ENCODE measurements at regions not wholly inside any gene's neighbourhood (a gene's known extent, or its start where the extent isn't known, plus 50 kb on each side); places are given as distances from the start of the nearest gene placed in this dataset.
A peak's percentile ranks its signal among the peaks of the same experiment; 100 is the strongest.

- DNase-seq (ENCODE audit: low read depth): no peak
Measured at GRCh38 chrX:40182615-40183014, 84.9 kb upstream of the BCOR start.

DNA sequence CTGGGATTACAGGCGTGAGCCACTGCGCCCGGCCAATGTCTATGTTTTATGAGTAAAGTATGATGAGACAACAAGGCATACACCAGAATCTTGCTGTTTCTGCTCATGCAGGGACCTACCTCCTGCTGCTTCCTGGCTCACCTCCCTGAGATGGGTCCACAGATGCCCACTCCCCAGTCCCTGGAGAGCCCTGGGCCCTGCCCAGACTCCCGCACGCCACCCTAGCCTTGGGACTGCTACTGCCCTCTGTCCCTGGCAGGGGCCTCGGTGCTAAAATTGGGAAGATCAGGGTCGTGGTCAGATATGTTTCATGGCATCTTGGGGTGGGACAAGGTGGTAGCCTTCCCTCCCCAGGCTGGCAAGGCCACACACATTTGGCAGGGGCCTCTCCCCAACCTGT, 84.3 kb upstream of the BCOR start:
- no peak for DNase-seq (ENCODE audit: low read depth)

DNA sequence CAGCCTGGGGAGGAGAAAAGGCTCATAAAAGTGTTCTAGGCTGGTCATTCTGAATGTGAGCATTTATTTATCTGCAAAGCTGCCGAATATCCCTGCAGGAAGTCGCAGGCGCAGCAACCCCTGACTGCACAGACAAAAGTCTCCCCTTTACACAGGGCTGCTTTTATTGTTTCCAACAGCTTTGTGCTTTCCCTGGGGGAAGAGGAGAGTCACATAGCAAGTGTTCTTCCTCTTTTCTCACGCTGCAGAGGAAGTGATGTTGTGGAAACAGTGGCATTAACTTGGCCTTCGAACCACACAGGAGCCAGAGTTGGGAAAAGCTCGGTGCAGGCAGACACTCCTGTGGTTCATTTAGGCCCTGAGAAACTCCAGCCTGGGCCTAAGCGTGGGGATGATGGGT, 81.5 kb upstream of the BCOR start:
- no peak for DNase-seq (ENCODE audit: low read depth)

GRCh38 chrX:40177942-40178715, 80.4 kb upstream of the BCOR start:
- DNase-seq (ENCODE audit: low read depth): no peak

- no peak for DNase-seq (ENCODE audit: low read depth)
Measured at GRCh38 chrX:40177489-40177888, 79.7 kb upstream of the BCOR start.

DNA sequence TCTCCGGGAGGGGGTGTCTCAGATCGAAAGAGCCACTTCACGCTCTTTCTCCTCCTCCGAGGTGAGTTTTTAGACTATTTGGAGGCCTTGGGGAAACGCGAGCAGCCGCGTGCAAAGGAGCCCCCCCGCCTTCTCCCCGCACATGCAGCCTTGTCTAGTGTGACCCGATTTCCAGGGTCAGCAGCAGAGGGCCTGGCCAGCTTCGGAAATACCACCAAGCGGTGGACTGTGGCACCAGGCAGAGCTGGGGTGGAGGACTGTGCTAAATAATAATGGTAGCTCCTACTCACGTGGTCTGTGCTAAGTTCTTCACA, 79.3 kb upstream of the BCOR start:
- no peak for DNase-seq (ENCODE audit: low read depth)

GRCh38 chrX:40176351-40177116, 78.8 kb upstream of the BCOR start:
- peak; percentile 66 for DNase-seq (ENCODE audit: low read depth)

DNA sequence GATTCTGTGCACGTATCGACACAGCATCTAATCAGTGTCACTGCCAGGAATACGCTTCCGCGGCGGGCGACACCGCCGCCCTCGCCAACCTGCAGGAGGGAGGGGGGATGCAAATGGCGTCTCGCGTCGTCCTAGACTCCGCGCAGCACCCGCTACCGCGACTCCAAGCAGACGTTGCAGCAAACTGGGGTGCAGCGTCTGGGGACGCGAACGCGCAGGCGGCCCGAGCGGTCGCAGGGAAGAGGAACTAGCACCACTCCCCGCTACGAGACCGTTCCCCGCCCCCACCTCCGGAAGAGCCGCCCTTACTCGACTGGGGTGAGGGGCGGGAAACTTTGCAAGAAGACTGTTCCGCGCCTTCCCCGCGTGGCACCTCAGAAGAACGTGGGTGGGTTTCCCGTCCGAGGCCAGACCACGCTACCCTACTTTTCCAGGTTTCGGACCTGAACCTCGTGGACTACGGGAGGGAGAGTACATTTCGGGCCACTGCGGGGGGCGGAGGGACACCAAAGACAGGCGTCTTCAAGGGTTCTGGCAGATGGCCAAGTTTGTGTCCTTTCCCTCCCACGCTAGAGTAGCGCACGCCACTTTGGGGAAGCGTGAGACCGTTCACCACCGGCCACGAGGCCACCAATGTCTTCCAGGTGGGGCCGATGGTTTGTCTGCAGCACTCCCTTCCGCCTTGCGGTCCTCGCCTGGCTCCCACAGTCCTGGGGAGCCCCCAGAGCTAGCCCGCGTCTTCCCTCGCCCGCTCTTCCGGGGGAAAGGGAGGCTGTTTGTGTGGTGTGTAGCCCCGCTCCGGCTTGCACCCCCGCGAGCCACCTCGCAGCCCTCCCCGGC, 78.0 kb upstream of the BCOR start:
- DNase-seq (ENCODE audit: low read depth): peak; percentile 54

GRCh38 chrX:40174854-40175510, 77.2 kb upstream of the BCOR start:
- no peak for DNase-seq (ENCODE audit: low read depth)

DNA sequence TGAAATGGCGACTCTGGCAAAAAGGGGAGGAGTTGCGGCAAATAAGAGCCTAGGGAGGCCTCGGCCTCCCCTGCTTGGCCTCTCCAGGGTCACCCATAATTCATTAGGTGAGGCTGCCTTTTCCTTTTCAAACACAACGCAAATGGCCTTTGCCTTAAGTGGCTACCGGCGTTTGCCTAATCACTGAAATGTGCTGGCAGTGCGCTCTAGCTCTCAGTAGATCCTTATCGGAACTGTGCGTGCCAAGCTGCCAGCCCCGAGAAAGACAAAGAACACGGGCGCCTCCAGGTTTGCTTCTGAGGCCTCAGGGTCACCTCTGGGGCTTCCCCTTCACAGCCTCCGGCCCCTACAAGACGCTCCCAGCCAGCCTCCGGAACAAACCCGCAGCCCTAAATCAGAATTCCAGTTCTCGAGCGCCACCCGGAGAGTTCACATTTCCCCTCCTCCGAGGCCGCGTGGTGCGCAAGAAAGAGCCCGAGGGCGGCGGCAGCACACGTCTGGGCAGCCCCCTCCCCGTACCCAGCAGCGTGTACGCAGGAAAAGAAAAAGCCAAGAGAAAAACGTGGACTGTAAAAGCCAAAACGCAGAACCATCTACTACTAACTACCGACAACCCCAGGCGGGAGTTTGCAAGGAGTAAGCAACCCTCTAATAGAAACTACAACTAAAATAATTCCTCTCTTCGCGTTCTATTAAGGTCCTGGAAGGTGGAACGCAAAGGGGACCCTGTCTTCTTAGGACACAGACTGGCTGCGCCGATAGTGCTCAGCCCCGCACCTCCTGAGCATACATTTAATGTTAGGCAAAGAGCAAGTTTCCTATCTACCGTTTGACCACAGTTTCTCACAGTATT, 76.5 kb upstream of the BCOR start:
- peak; percentile 55 for DNase-seq (ENCODE audit: low read depth)

- no peak for DNase-seq (ENCODE audit: low read depth)
Measured at GRCh38 chrX:40173143-40174000, 75.6 kb upstream of the BCOR start.

DNA sequence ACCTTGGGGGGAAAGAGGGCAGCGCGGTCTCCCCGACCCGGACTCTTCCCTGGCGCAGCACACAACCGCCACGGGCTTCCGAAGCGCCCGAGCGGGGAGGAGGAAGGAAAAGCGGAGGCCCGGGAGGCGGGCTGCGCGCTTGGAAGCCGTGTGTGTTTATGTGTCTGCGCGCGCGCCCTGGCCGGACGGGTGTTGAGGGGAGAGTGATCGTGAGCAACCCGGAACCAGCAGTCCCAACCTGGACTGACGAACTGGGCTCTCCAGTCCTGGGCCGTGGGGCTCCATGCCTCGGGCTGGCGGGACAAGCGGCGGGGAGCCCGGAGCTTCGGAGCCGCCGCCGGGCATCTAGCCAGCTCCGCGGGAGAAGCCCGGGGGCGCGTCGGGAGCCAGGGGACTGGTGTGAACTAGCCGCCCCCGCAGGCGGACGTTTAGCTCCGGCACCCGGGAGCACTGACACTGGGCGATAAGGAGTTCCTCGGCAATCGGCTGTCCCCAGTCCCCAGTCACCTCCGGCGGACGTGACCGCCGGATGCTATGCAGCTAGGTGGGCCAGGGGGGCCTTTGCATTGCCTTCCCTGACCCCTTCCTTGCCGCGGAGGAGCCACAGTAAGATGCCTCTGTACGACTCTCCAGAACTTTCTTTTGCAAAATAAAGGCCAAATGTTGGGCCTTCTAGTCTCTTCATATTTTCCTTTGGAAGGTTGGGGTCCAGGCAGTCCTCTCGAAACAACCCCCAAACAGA, 74.8 kb upstream of the BCOR start:
- no peak for DNase-seq (ENCODE audit: low read depth)

DNA sequence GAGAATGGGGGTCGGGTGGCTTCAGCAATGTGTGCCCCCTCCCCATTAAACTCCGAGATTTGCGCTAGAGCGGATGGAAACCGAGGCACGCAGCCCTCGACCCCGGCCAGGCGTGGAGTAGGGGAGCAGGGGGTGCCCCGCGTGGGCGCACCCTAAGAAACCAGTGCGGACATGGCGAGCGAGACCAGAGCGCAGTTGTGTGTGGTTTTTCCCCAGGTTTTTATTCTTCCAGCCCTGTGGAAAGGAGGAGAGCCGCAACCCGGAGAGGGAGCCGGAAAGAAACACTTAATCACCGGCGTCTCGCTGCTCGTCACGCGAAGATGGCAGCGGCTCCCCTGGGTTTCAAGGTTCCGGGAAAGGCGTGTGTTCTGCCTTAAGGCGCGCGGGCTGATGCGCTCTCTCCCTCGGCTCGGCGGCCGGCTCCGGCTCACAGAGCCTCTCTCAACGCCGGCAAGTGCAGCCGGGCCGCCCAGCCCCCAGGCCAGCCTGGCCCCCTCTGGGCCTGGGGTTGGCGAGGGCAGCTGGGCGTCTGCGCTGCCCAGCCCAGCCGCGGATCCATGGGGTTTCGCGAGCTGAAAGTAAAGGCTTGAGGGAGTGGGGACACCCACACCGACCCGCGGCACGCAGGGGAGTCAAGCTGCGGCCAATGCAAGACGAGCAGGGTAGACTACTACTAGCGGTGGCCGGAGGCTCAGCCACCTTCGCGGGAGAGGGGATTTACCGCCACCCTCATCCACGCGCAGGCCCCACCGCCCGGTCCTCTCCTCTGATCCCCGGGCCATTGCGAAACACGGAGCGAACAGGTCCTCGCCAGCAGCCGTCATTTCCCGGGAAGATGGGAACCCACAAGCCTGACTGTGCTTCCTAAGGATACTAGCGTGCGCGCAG, 74.0 kb upstream of the BCOR start:
- no peak for DNase-seq (ENCODE audit: low read depth)

DNA sequence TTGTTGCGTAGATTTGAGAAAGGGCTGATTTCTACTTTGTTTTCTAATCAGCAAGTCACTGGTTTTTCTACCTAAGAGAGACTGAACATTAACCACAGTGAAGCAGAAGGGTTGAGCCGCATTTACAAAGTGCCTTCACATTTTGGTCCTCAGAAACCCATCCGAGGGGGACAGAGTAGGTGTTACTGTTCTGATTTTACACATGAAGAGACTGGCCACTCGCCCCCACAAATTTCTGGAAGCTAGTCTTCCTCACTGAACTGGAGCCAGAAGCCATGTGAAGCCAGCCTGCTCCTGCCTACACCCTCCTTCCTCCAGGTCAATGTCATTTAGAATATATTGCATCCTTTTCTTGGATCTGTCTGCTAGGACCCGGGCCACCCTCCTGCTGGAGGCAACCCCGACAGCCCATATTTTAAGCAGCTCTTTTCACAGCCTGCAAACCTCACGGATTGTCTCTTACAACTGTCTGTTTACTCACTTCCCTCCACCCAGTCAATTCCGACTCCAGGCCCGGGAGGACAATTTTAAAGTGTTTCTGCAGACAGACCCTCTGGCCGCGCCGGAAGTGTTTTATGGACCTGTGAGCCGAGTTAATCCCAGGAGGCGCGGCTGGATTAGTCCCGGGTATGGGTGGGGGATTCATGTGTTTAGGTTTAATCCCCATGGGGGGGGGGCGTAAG, 73.2 kb upstream of the BCOR start:
- DNase-seq (ENCODE audit: low read depth): no peak

DNA sequence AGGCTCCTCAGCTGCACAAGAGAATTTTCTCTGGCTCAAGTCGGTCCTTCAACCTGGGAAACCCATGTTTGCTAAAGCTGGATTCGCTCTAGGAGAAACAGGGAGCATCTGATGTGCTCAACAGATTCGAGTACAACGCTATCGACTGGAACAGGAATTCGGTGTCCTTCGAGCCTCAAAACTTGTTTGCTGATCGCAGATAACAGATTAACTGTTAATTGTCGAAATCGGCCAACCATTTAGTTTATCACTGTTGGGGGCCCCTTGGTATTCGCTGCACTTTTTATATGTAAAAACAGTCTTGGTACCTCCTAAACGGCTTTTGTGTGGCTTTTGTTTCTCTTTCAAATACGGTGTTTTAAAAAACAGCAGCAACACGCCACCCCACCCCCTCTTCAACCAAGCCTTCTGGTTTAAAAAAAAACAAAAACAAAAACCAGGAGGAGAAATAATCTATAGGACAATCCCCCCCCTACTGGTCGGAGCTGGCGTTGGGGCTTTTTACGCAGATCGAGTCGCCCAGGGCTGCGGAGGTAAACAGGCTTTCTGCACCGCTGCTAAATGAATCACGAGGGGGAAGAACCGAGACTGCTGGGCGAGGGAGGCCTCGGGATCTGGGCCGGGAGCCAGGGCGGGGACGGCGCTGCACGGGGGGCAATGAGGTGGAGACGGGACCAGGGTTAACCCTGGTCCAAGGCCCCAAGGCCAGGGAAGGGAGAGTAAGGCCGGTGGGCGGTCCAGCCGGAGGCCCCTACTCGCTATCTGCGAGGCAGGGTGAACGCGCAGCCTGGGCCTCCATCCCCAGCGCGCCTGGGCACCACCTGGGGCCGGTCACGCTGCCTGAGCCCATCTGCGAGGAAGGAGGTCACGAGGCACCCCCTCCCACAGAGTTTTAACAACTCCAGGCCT, 71.7 kb upstream of the BCOR start:
- peak; percentile 68 for DNase-seq (ENCODE audit: low read depth)

DNA sequence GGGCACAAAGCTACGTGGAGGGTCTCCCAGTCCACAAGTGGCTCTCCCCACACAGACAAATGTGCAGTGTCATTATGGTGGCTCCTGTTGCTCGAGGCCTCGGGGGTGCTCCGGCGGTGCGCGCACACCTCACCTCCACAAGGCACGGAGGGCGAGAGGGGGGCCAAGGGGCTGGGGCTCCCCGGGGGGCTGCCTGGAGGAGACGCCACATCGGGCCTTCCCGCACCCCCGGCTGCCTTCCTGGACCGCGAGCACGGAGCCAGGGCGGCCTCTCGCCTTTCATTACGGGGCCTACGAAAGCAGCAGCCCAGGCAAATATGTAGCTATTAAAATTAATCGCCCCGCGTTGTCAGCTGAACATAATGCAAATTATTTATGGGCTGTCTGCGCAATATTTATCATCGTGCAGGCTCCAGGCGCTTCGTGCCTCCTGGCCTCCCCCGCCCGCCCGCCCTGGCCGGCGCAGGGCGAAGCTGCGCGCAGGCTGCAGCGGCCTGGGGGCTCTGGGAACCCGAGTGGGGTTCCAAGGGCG, 70.8 kb upstream of the BCOR start:
- DNase-seq (ENCODE audit: low read depth): no peak

Data from activated T-helper 9 cell treated with anti-CD3 and anti-CD28 coated beads, Interleukin-2, amount 50 U/mL, for 16 hours (primary cell).